HG02642 (cell line): ENCODE measurements at regions not wholly inside any gene's neighbourhood (a gene's known extent, or its start where the extent isn't known, plus 50 kb on each side); places are given as distances from the start of the nearest gene placed in this dataset.

Experiments
- ATAC-seq: cut with Tn5 transposase; IDR thresholded peaks from one replicate; pipeline ENCODE4 v1.9.1; 2021; ENCODE audit warnings: mild to moderate bottlenecking; ENCODE audit not compliant: unreplicated experiment, poor library complexity

GRCh38 chr9:78831726-78832125 lies 534.8 kb downstream of the PSAT1 start:
- no peak for ATAC-seq

- no peak for ATAC-seq
Measured at GRCh38 chr9:78835928-78836450, 539.1 kb downstream of the PSAT1 start.

GRCh38 chr9:78839252-78839651 lies 542.3 kb downstream of the PSAT1 start:
- no peak for ATAC-seq

- no peak for ATAC-seq
Measured at GRCh38 chr9:78848061-78848460, 551.1 kb downstream of the PSAT1 start.

GRCh38 chr9:78856144-78856543 lies 559.2 kb downstream of the PSAT1 start:
- no peak for ATAC-seq

GRCh38 chr9:78856781-78857180 lies 559.9 kb downstream of the PSAT1 start:
- no peak for ATAC-seq

- ATAC-seq: no peak
Measured at GRCh38 chr9:78857373-78858225, 560.7 kb downstream of the PSAT1 start.

GRCh38 chr9:78858266-78858665 lies 561.3 kb downstream of the PSAT1 start:
- no peak for ATAC-seq

GRCh38 chr9:78860801-78861475 lies 564.0 kb downstream of the PSAT1 start:
- ATAC-seq: no peak

- no peak for ATAC-seq
Measured at GRCh38 chr9:78863531-78863930, 566.6 kb downstream of the PSAT1 start.

GRCh38 chr9:78865737-78866136 lies 568.8 kb downstream of the PSAT1 start:
- no peak for ATAC-seq

GRCh38 chr9:78866207-78867132 lies 569.5 kb downstream of the PSAT1 start:
- ATAC-seq: no peak

- ATAC-seq: no peak
Measured at GRCh38 chr9:78871086-78871451, 574.1 kb downstream of the PSAT1 start.

- no peak for ATAC-seq
Measured at GRCh38 chr9:78871452-78872331, 574.8 kb downstream of the PSAT1 start.

GRCh38 chr9:78874061-78874460 lies 577.1 kb downstream of the PSAT1 start:
- no peak for ATAC-seq

GRCh38 chr9:78879324-78880100 lies 582.6 kb downstream of the PSAT1 start:
- ATAC-seq: no peak

- ATAC-seq: no peak
Measured at GRCh38 chr9:78881295-78881694, 584.4 kb downstream of the PSAT1 start.

- ATAC-seq: no peak
Measured at GRCh38 chr9:78882481-78882880, 585.6 kb downstream of the PSAT1 start.

- no peak for ATAC-seq
Measured at GRCh38 chr9:78884611-78885150, 587.8 kb downstream of the PSAT1 start.
